ENCODE measurements at regions not wholly inside any gene's neighbourhood (a gene's known extent, or its start where the extent isn't known, plus 50 kb on each side); places are given as distances from the start of the nearest gene placed in this dataset.

DNA sequence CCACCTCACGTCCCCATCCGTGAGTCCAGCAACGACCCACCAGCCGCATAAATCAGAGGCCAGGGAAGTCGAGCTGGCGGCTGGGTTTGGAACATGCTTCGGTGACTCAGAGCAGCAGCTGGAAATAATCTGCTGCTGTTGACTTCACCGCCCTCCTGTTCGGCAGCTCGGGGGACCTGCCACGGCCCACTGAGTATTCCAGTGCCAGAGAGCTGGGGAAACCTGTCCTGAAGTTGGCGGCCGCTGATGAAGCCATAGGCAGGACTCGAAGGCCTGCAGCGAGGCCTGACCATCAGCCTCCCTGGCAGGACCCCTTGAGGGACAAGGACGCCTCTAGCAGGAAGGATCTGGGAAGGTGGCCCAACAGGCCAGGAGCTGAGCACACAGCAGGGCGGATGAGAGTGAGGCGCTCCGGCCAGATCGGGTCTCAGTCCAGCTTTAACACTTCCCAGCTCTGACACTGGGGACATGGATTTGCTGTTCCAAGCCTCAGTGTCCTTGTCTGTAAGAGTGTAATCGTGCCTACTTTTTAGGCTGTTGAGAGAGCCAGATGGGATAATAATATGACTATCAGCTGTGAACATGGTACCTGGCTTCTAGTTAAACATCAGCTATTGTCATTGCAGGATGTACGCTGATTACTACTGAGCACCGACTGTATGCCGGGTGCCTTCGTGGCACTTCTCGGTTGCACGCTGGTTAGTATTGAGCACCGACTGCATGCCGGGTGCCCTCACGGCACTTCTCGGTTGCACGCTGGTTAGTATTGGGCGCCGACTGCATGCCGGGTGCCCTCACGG is 50.4 kb upstream of the CIBAR2 start:
- FAIRE-seq = no peak
- Histone ChIP-seq H3K27me3 (ENCODE audit: control insufficient read depth, insufficient read depth, low read length) (peaks cover 4% of the 10 kb centered on the region), H3K4me3 (ENCODE audit: low read depth, low read length) (no peak overlapping the region), H3K36me3 (ENCODE audit: control insufficient read depth, insufficient read depth, low read length) (no peaks in the 10 kb centered on the region)
- no peak for DNase-seq (ENCODE audit: low read depth)
- TF ChIP-seq, protein P1, sequence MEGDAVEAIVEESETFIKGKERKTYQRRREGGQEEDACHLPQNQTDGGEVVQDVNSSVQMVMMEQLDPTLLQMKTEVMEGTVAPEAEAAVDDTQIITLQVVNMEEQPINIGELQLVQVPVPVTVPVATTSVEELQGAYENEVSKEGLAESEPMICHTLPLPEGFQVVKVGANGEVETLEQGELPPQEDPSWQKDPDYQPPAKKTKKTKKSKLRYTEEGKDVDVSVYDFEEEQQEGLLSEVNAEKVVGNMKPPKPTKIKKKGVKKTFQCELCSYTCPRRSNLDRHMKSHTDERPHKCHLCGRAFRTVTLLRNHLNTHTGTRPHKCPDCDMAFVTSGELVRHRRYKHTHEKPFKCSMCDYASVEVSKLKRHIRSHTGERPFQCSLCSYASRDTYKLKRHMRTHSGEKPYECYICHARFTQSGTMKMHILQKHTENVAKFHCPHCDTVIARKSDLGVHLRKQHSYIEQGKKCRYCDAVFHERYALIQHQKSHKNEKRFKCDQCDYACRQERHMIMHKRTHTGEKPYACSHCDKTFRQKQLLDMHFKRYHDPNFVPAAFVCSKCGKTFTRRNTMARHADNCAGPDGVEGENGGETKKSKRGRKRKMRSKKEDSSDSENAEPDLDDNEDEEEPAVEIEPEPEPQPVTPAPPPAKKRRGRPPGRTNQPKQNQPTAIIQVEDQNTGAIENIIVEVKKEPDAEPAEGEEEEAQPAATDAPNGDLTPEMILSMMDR (IDR thresholded peaks at IDR 0.05; ENCODE audit: insufficient read depth, low read length, severe bottlenecking) = no peak

DNA sequence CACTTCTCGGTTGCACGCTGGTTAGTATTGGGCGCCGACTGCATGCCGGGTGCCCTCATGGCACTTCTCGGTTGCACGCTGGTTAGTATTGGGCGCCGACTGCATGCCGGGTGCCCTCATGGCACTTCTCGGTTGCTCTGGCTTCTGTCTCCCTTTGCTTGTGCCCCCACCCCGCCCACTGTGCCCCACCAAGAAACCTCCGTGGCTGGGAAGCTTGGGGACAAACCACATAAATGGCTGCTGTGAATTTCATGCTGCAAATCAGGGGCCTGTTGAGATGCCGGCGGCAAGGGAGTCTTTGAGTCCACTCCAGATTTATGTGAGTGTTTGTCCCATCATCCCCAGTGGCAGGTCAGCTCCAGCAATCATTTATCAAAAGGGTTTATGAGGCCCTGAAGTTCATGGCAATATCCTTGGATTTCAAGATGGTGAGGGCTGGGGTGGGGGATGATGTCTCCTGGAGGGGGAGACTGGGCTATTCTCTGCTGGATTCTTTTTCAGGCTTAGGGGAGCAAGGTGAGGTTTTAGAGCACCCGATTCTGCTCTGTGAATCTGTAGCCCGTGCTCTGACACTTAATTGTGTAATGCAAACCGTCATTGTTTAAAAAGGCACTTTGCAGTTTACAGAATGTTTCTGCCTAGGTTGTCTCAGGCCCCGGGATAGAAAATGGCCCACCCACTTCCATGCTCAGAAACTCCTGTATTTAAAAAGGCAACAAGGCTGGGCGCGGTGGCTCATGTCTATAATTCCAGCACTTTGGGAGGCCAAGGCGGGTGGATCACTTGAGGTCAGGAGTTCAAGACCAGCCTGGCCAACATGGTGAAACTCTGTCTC is 51.2 kb upstream of the CIBAR2 start:
- Histone ChIP-seq H3K36me3 (ENCODE audit: control insufficient read depth, insufficient read depth, low read length) (no peaks in the 10 kb centered on the region), H3K4me3 (ENCODE audit: low read depth, low read length) (no peak overlapping the region), H3K27me3 (ENCODE audit: control insufficient read depth, insufficient read depth, low read length) (peaks cover 2% of the 10 kb centered on the region)
- DNase-seq (ENCODE audit: low read depth) (no peak), FAIRE-seq (no peak)
- TF ChIP-seq, protein P1 (IDR thresholded peaks at IDR 0.05; ENCODE audit: insufficient read depth, low read length, severe bottlenecking) = no peak

DNA sequence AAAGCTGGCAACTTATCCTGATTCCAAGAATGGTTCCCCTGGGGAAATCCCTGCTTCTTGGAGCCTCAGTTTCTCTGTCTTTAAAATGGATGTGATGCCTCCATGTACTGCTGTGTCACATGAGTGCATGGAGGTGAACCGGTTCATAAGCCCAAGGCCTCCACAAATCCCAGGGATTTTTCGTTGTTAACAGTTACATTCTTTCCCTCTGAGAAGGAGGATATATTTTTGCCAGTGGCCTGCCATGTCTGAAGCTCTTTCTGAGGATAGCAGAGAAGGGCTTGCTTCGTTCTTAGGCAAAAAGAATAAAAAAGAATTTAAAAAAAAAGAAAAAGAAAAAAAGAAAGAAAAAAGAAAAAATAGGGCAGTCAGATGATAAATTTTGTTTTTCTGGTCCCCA is 52.2 kb upstream of the CIBAR2 start:
- FAIRE-seq = no peak
- DNase-seq (ENCODE audit: low read depth) = no peak
- H3K36me3 ChIP-seq (ENCODE audit: control insufficient read depth, insufficient read depth, low read length) = no peaks in the 10 kb centered on the region
- TF ChIP-seq, protein P1 (IDR thresholded peaks at IDR 0.05; ENCODE audit: insufficient read depth, low read length, severe bottlenecking) = no peak
- peaks cover 2% of the 10 kb centered on the region for H3K27me3 ChIP-seq (ENCODE audit: control insufficient read depth, insufficient read depth, low read length)
- no peak overlapping the region for H3K4me3 ChIP-seq (ENCODE audit: low read depth, low read length)

DNA sequence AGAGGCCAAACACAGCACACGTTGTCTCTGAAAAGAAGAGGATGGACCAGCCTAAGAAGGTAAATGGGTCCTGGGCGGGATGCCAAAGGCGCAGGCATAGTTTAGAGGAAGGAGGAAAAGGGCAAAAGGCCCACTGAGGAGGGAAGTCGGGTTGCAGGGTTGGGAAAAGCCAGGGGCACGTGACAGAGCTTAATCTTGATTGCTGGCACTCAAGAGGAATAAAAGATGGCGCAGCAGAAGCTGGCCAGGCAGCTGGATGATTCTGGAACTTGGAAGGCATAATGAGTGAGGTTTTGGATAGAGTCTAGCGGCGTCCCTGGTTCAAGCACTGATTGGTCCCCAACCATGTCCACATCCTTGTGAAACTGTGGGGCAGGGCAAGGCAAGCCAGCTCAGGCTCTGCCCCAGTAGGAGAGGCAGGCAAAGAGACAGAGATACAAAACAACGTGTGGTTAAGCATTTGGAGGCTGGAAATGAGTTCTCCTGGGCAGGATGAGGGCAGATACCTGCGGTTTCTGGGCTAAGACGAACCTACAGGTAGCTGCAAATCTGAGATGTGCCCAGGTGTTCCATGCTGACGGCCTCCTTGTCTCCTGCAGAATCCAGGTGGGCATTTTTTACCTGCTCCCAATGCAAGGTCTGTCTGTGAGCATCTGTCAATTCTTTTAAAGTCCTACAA is 52.7 kb upstream of the CIBAR2 start:
- FAIRE-seq = no peak
- no peaks in the 10 kb centered on the region for H3K36me3 ChIP-seq (ENCODE audit: control insufficient read depth, insufficient read depth, low read length)
- DNase-seq (ENCODE audit: low read depth) = no peak
- H3K27me3 ChIP-seq (ENCODE audit: control insufficient read depth, insufficient read depth, low read length) = peaks cover 2% of the 10 kb centered on the region
- H3K4me3 ChIP-seq (ENCODE audit: low read depth, low read length) = no peak overlapping the region
- TF ChIP-seq, protein P1 (IDR thresholded peaks at IDR 0.05; ENCODE audit: insufficient read depth, low read length, severe bottlenecking) = no peak

DNA sequence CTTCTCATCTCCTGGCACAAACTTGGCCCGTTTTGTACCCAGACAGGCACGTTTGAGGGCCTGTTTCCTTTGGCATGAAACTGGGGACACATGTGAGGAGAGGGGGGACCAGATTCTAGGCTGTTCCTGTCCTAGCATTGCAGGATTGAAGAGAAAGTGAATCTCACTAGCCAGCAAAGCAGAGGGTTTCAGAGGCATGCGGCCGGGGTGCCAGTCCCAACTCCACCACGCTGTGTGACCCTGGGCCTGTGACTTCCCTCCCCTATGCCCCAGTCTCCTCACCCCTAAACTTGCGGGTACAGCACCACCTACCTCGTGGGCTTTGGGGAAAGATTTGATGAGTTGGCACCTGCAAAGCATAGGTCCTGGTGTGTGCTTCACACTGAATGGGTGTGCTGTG is 53.5 kb upstream of the CIBAR2 start:
- H3K27me3 ChIP-seq (ENCODE audit: control insufficient read depth, insufficient read depth, low read length) = peaks cover 2% of the 10 kb centered on the region
- TF ChIP-seq, protein P1 (IDR thresholded peaks at IDR 0.05; ENCODE audit: insufficient read depth, low read length, severe bottlenecking) = no peak
- H3K4me3 ChIP-seq (ENCODE audit: low read depth, low read length) = no peak overlapping the region
- no peak for FAIRE-seq
- no peaks in the 10 kb centered on the region for H3K36me3 ChIP-seq (ENCODE audit: control insufficient read depth, insufficient read depth, low read length)
- no peak for DNase-seq (ENCODE audit: low read depth)

All from bronchial epithelial cell (primary cell).